ENCODE measurements at regions not wholly inside any gene's neighbourhood (a gene's known extent, or its start where the extent isn't known, plus 50 kb on each side); places are given as distances from the start of the nearest gene placed in this dataset.

GRCh38 chr7:112587504-112587903, 106.7 kb downstream of the LSMEM1 start:
- no peak for TF ChIP-seq CTCF (IDR thresholded peaks at IDR 0.05)
- TF ChIP-seq POLR2A (IDR thresholded peaks at IDR 0.05) = no peak

Measured in right lobe of liver (tissue), 4 donors.